ENCODE measurements at regions not wholly inside any gene's neighbourhood (a gene's known extent, or its start where the extent isn't known, plus 50 kb on each side); places are given as distances from the start of the nearest gene placed in this dataset.

DNA sequence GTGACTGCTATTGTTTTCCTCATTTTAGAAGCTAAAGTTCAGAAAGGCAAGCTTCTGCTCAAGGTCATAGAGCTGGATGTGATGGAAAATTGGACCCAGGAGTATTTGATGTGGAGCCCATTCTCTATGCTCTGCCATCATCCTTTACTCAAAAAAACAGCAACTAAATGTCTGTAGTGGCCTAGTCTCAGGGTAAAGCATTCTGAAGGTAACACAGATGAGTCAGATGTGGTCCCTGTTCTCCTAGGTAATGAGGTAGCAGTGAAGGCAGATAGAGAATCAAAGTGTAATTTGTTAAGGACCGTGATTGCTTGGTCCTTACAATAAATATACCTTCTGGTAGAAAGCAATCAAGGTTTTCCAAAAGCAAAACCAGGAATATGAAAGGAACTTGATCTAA lies 84.4 kb upstream of the SPON1 start:
- no peak overlapping the region for H3K4me3 ChIP-seq
- no peaks in the 10 kb centered on the region for H3K27me3 ChIP-seq
- intact Hi-C loops (cut with DNase I; ENCODE audit: low total_unique reads): no loop called here
- H3K9me3 ChIP-seq: no peaks in the 10 kb centered on the region
- no peaks in the 10 kb centered on the region for H3K4me1 ChIP-seq
- DNase-seq: no peak
- no peaks in the 10 kb centered on the region for H3K36me3 ChIP-seq
- no peak overlapping the region for H3K27ac ChIP-seq
- TF ChIP-seq, protein P1, sequence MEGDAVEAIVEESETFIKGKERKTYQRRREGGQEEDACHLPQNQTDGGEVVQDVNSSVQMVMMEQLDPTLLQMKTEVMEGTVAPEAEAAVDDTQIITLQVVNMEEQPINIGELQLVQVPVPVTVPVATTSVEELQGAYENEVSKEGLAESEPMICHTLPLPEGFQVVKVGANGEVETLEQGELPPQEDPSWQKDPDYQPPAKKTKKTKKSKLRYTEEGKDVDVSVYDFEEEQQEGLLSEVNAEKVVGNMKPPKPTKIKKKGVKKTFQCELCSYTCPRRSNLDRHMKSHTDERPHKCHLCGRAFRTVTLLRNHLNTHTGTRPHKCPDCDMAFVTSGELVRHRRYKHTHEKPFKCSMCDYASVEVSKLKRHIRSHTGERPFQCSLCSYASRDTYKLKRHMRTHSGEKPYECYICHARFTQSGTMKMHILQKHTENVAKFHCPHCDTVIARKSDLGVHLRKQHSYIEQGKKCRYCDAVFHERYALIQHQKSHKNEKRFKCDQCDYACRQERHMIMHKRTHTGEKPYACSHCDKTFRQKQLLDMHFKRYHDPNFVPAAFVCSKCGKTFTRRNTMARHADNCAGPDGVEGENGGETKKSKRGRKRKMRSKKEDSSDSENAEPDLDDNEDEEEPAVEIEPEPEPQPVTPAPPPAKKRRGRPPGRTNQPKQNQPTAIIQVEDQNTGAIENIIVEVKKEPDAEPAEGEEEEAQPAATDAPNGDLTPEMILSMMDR (IDR thresholded peaks at IDR 0.05): no peak
- no peak for TF ChIP-seq POLR2A (IDR thresholded peaks at IDR 0.05)

DNA sequence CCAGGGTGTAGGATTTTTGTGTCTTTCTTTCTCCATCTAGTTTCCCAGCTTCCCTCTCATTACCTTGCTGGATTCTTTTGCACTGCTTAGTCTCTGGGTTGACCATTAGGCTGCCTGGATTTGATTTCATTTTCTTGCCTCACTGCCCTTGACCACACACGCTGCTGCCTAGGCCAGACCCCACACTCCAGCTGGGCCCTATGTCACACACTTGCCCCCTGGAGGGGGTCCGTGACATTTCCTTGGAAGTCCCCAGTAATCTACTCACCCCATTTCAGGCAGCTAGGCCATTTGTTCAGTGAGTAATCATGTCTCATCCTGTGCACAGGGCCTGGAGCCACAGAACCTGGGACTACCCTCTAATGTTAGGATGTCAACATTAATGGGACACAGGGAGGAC lies 81.9 kb upstream of the SPON1 start:
- TF ChIP-seq, protein P1 (IDR thresholded peaks at IDR 0.05): no peak
- no peak for TF ChIP-seq POLR2A (IDR thresholded peaks at IDR 0.05)
- Histone ChIP-seq H3K4me1 (no peaks in the 10 kb centered on the region), H3K4me3 (no peak overlapping the region), H3K27ac (no peak overlapping the region), H3K9me3 (no peaks in the 10 kb centered on the region), H3K27me3 (no peaks in the 10 kb centered on the region), H3K36me3 (no peaks in the 10 kb centered on the region)
- DNase-seq: no peak
- intact Hi-C loops (cut with DNase I; ENCODE audit: low total_unique reads): no loop called here

DNA sequence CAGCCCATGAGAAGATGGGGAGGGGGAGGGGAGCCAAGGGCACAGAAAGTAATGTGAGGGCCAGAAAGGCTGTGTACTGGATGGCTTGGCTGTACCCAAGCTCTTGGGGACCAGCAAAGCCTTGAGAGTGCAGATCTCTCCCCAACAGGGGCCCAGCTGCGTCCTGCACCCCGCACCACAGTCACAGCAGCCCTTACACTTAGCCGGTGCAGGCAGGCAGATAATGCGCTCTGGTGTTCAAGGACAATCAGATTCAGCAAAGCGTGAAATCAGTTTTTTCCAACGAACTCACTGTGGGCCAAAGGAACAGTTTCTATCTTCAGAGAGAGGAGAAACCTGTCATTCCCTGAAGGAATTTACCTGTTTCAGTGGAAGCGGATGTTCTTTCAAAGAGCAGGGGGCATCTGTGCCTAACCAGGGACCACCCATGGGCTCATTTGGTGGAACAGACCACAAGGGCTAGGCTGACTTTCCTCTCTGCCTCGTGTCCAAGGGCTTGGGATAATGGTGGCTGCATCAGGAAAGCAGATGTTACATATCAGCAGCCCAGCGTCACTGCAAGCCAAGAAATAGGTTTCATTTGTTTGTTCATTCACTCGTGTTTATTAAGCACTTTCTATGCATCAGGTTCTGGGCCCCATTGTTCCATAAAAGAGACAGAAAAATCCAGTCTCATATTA lies 81.2 kb upstream of the SPON1 start:
- Histone ChIP-seq H3K27ac (no peak overlapping the region), H3K9me3 (no peaks in the 10 kb centered on the region), H3K4me1 (no peaks in the 10 kb centered on the region), H3K36me3 (no peaks in the 10 kb centered on the region), H3K27me3 (no peaks in the 10 kb centered on the region), H3K4me3 (no peak overlapping the region)
- DNase-seq: no peak
- no peak for TF ChIP-seq POLR2A (IDR thresholded peaks at IDR 0.05)
- TF ChIP-seq, protein P1 (IDR thresholded peaks at IDR 0.05): no peak
- intact Hi-C loops (cut with DNase I; ENCODE audit: low total_unique reads): no loop called here

DNA sequence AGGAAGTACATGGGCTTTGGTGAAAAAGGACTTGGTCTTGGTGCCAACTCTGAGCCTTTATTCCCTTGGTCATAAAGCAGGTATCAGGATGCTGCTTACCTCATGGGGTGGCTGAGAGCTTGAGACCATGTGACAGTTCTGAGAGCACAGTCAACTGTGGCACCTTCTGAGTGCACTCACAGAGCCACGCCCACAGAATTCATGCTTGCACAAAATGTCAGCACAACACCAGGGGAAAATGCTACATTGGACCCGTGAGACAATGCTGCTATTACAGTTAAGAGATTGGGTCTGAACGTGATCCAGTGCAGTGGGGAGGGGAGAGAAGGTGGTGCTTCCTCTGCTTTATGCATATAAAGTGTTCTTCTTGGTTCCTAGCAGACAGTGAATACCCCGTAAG lies 79.5 kb upstream of the SPON1 start:
- Histone ChIP-seq H3K4me1 (no peaks in the 10 kb centered on the region), H3K9me3 (no peaks in the 10 kb centered on the region), H3K36me3 (no peaks in the 10 kb centered on the region), H3K27ac (no peak overlapping the region), H3K4me3 (no peak overlapping the region), H3K27me3 (no peaks in the 10 kb centered on the region)
- DNase-seq: no peak
- intact Hi-C loops (cut with DNase I; ENCODE audit: low total_unique reads): no loop called here
- no peak for TF ChIP-seq POLR2A (IDR thresholded peaks at IDR 0.05)
- TF ChIP-seq, protein P1 (IDR thresholded peaks at IDR 0.05): no peak

DNA sequence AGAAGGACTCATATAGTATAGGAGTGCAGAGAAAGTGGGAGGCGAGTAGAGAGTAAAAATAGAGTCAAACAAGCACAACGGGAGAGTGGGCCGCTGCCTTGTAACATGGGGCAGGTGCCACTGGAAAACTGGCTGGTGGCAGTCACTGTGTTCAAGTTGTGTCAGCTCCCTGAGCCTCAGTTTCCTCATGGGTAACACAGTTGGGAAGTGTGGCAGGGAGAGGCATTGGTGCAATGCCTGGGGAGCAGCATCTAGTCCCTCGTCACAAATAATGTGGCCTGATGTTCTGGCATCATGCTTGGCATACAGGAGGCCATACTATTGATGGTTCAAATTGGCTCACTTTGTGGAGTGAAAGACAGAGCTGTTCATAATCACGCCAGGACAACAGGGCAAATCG lies 78.9 kb upstream of the SPON1 start:
- Histone ChIP-seq H3K27ac (no peak overlapping the region), H3K4me1 (no peaks in the 10 kb centered on the region), H3K27me3 (no peaks in the 10 kb centered on the region), H3K9me3 (no peaks in the 10 kb centered on the region), H3K36me3 (no peaks in the 10 kb centered on the region), H3K4me3 (no peak overlapping the region)
- intact Hi-C loops (cut with DNase I; ENCODE audit: low total_unique reads): no loop called here
- no peak for TF ChIP-seq POLR2A (IDR thresholded peaks at IDR 0.05)
- TF ChIP-seq, protein P1 (IDR thresholded peaks at IDR 0.05): no peak
- no peak for DNase-seq

Data from uterus (tissue), 3 donors.